ENCODE measurements at regions not wholly inside any gene's neighbourhood (a gene's known extent, or its start where the extent isn't known, plus 50 kb on each side); places are given as distances from the start of the nearest gene placed in this dataset.

DNA sequence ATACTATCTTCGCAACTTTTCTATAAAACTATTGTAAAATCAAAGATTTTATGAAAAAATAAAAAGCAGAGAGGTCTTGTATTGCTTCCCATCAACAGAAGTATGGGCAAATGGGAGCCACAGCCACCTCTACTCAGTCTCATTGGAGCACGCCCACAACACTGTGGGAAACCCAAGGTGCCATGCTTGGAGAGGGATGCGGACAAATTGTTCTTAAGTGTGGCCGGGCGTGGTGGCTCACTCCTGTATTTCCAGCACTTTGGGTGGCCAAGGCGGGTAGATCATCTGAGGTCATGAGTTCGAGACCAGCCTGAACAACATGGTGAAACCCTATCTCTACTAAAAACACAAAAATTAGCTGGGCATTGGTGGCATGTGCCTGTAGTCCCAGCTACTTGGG is 498.2 kb upstream of the SOX5 start:
- no peaks in the 10 kb centered on the region for H3K27me3 Mint-ChIP-seq (ENCODE audit: low read depth)
- H3K27ac Mint-ChIP-seq (ENCODE audit: unreplicated experiment) = no peak overlapping the region
- TF ChIP-seq, protein P1, sequence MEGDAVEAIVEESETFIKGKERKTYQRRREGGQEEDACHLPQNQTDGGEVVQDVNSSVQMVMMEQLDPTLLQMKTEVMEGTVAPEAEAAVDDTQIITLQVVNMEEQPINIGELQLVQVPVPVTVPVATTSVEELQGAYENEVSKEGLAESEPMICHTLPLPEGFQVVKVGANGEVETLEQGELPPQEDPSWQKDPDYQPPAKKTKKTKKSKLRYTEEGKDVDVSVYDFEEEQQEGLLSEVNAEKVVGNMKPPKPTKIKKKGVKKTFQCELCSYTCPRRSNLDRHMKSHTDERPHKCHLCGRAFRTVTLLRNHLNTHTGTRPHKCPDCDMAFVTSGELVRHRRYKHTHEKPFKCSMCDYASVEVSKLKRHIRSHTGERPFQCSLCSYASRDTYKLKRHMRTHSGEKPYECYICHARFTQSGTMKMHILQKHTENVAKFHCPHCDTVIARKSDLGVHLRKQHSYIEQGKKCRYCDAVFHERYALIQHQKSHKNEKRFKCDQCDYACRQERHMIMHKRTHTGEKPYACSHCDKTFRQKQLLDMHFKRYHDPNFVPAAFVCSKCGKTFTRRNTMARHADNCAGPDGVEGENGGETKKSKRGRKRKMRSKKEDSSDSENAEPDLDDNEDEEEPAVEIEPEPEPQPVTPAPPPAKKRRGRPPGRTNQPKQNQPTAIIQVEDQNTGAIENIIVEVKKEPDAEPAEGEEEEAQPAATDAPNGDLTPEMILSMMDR (conservative IDR thresholded peaks at IDR 0.05) = no peak
- peaks cover 3% of the 10 kb centered on the region for H3K36me3 Mint-ChIP-seq (ENCODE audit: low read depth)
- no peak overlapping the region for H3K4me3 Mint-ChIP-seq
- peaks cover 21% of the 10 kb centered on the region for H3K4me1 Mint-ChIP-seq
- H3K9me3 Mint-ChIP-seq = peaks cover 4% of the 10 kb centered on the region
- DNase-seq (ENCODE audit: low read depth, low spot score) = no peak

- DNase-seq (ENCODE audit: low read depth, low spot score) = no peak
- H3K27ac Mint-ChIP-seq (ENCODE audit: unreplicated experiment) = no peak overlapping the region
- H3K4me3 Mint-ChIP-seq = no peak overlapping the region
- H3K27me3 Mint-ChIP-seq (ENCODE audit: low read depth) = no peaks in the 10 kb centered on the region
- peaks cover 3% of the 10 kb centered on the region for H3K36me3 Mint-ChIP-seq (ENCODE audit: low read depth)
- TF ChIP-seq, protein P1 (conservative IDR thresholded peaks at IDR 0.05) = no peak
- peaks cover 4% of the 10 kb centered on the region for H3K9me3 Mint-ChIP-seq
- peaks cover 26% of the 10 kb centered on the region for H3K4me1 Mint-ChIP-seq
These were observed 496.8 kb upstream of the SOX5 start for GRCh38 chr12:24446287-24446686.

- H3K9me3 Mint-ChIP-seq = peaks cover 3% of the 10 kb centered on the region
- no peak overlapping the region for H3K4me3 Mint-ChIP-seq
- DNase-seq (ENCODE audit: low read depth, low spot score) = no peak
- peaks cover 26% of the 10 kb centered on the region for H3K4me1 Mint-ChIP-seq
- TF ChIP-seq, protein P1 (conservative IDR thresholded peaks at IDR 0.05) = no peak
- H3K36me3 Mint-ChIP-seq (ENCODE audit: low read depth) = peaks cover 7% of the 10 kb centered on the region
- H3K27ac Mint-ChIP-seq (ENCODE audit: unreplicated experiment) = no peak overlapping the region
- no peaks in the 10 kb centered on the region for H3K27me3 Mint-ChIP-seq (ENCODE audit: low read depth)
These were observed 495.2 kb upstream of the SOX5 start for GRCh38 chr12:24444634-24445033.

DNA sequence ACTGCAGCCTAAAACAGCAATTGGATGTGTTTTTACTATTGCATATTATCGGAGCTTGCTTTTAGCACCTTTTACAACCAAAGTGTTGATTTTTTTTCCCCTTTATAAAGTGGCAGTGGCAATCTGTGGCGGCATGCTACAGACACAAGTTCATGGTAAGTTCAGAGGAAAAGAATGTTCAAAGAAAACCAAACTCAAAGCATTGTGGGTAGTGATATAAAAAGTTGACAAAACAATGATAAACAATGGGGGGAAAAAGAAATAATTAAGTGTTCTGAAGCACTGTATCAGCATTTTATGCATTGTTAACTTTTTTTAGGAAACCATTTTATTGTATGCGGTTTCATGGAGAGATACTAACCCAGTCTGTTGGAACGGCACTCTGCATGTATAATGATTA is 492.0 kb upstream of the SOX5 start:
- peaks cover 26% of the 10 kb centered on the region for H3K4me1 Mint-ChIP-seq
- H3K4me3 Mint-ChIP-seq = no peak overlapping the region
- no peak for DNase-seq (ENCODE audit: low read depth, low spot score)
- H3K9me3 Mint-ChIP-seq = peaks cover 9% of the 10 kb centered on the region
- TF ChIP-seq, protein P1 (conservative IDR thresholded peaks at IDR 0.05) = no peak
- peaks cover 28% of the 10 kb centered on the region for H3K36me3 Mint-ChIP-seq (ENCODE audit: low read depth)
- H3K27me3 Mint-ChIP-seq (ENCODE audit: low read depth) = no peaks in the 10 kb centered on the region
- H3K27ac Mint-ChIP-seq (ENCODE audit: unreplicated experiment) = no peak overlapping the region

GRCh38 chr12:24436667-24437066 is 487.2 kb upstream of the SOX5 start:
- Mint-ChIP-seq H3K9me3 (peaks cover 9% of the 10 kb centered on the region), H3K4me1 (no peaks in the 10 kb centered on the region), H3K36me3 (ENCODE audit: low read depth) (peaks cover 36% of the 10 kb centered on the region), H3K27me3 (ENCODE audit: low read depth) (no peaks in the 10 kb centered on the region), H3K4me3 (no peak overlapping the region), H3K27ac (ENCODE audit: unreplicated experiment) (no peak overlapping the region)
- TF ChIP-seq, protein P1 (conservative IDR thresholded peaks at IDR 0.05) = no peak
- DNase-seq (ENCODE audit: low read depth, low spot score) = no peak

DNA sequence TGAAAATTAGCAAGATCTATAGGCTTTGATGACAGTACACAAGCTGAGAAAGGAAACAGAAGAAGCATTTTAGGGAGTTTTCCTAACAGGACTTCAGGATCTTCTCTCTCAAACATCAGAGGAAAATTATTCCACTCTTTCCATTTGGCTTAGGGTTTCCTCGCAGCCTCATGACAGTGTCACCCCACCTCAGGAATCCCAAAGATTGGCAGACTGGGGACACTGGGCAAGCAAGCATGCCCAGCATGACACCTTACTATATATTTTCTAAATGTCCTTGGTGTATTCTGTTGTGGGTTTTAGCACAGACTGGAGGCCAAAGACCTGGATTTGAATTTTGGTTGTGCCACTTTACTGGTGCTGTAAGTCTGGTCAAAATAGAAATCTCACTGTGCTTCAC is 482.4 kb upstream of the SOX5 start:
- H3K9me3 Mint-ChIP-seq = no peaks in the 10 kb centered on the region
- TF ChIP-seq, protein P1 (conservative IDR thresholded peaks at IDR 0.05) = no peak

More for the DNA sequence above, 482.4 kb upstream of the SOX5 start:
- H3K4me3 Mint-ChIP-seq = no peak overlapping the region
- H3K36me3 Mint-ChIP-seq (ENCODE audit: low read depth) = peaks cover 12% of the 10 kb centered on the region
- no peaks in the 10 kb centered on the region for H3K27me3 Mint-ChIP-seq (ENCODE audit: low read depth)
- no peaks in the 10 kb centered on the region for H3K4me1 Mint-ChIP-seq
- no peak overlapping the region for H3K27ac Mint-ChIP-seq (ENCODE audit: unreplicated experiment)
- DNase-seq (ENCODE audit: low read depth, low spot score) = no peak
